T-cell (primary cell): ENCODE measurements at regions not wholly inside any gene's neighbourhood (a gene's known extent, or its start where the extent isn't known, plus 50 kb on each side); places are given as distances from the start of the nearest gene placed in this dataset.

Experiments
- ATAC-seq, 4 experiments: fragments of 200-7000 bp in 3 of 4; fragments of 150-1000 bp in 1 of 4; cut with Tn5 transposase; replicated peaks in 1 of 4; 1 replicate in 3 of 4; 2 replicates in 1 of 4; pipeline ENCODE4 v1.10.0; 2021; ENCODE audit warnings: moderate library complexity in 3 of 4, mild to moderate bottlenecking in 2 of 4, moderate number of reproducible peaks in 1 of 4
- CTCF ChIA-PET, 2 donors: fragments of 300-600 bp; sonication (Branson Sonifier 250); formaldehyde crosslinking; loops; one replicate each; lab custom pipeline; 2022; ENCODE audit warnings: antibody characterized with exemption in 2 of 2; lab: Charles Lee
- POLR2A ChIA-PET, 2 donors: fragments of 300-600 bp; sonication (Branson Sonifier 250); formaldehyde crosslinking; loops; one replicate each; lab custom pipeline; 2022; ENCODE audit warnings: antibody characterized with exemption in 2 of 2; lab: Charles Lee
- DNase-seq, 35 experiments: peaks; one replicate each; pipeline versions ENCODE4 v3.0.0 to v3.0.0-alpha.2; 2013 to 2023
- H3K27ac ChIP-seq: one replicate; pipeline ENCODE4 v1.5.1; 2013; ENCODE audit warnings: low read length
- H3K27me3 ChIP-seq, 2 experiments: replicated peaks in 1 of 2; 1 replicate in 1 of 2; 2 replicates in 1 of 2; pipeline versions ENCODE4 v1.6.1 to v1.7.0; 2013; ENCODE audit warnings: low read length in 1 of 2, mixed read lengths in 1 of 2; ENCODE audit not compliant: control insufficient read depth in 2 of 2, insufficient read depth in 2 of 2; ENCODE audit errors: extremely low read depth in 1 of 2
- H3K36me3 ChIP-seq, 2 donors: 1 replicate in 1 of 2; 2 replicates in 1 of 2; pipeline versions ENCODE4 v1.6.1 to v1.7.0; 2013; ENCODE audit warnings: low read length in 1 of 2; ENCODE audit not compliant: control insufficient read depth in 2 of 2, insufficient read depth in 1 of 2; ENCODE audit errors: extremely low read depth in 1 of 2
- H3K4me1 ChIP-seq, 2 experiments: 1 replicate in 1 of 2; 2 replicates in 1 of 2; pipeline versions ENCODE4 v1.6.1 to v1.7.0; 2013; ENCODE audit warnings: low read length in 2 of 2, mixed read lengths in 1 of 2; ENCODE audit not compliant: insufficient read depth in 2 of 2, control insufficient read depth in 1 of 2; ENCODE audit errors: extremely low read depth in 1 of 2
- H3K4me3 ChIP-seq, 2 donors: 1 replicate in 1 of 2; 2 replicates in 1 of 2; pipeline versions ENCODE4 v1.5.1 to v1.7.0; 2013; ENCODE audit warnings: mild to moderate bottlenecking in 2 of 2, low read length in 1 of 2, moderate library complexity in 1 of 2; ENCODE audit not compliant: control insufficient read depth in 1 of 2; ENCODE audit errors: extremely low read depth in 1 of 2
- H3K9me3 ChIP-seq: 2 replicates; pipeline ENCODE4 v1.7.0; 2013
- H3K27ac Mint-ChIP-seq, 2 donors: one replicate each; pipeline ENCODE4 v1.8.0; 2020 to 2021; ENCODE audit warnings: mild to moderate bottlenecking in 2 of 2, mixed read lengths in 2 of 2
- H3K27me3 Mint-ChIP-seq, 2 donors: one replicate each; pipeline ENCODE4 v1.8.0; 2021 to 2022; ENCODE audit warnings: mixed read lengths in 2 of 2
- H3K36me3 Mint-ChIP-seq: one replicate; pipeline ENCODE4 v1.8.0; 2021; ENCODE audit warnings: mixed read lengths
- H3K4me1 Mint-ChIP-seq, 3 donors: one replicate each; pipeline ENCODE4 v1.8.0; 2020 to 2022; ENCODE audit warnings: mixed read lengths in 3 of 3, mild to moderate bottlenecking in 1 of 3
- H3K4me3 Mint-ChIP-seq, 3 donors: one replicate each; pipeline ENCODE4 v1.8.0; 2020 to 2022; ENCODE audit warnings: mild to moderate bottlenecking in 3 of 3, mixed read lengths in 3 of 3, moderate library complexity in 3 of 3
- H3K9me3 Mint-ChIP-seq, 3 donors: one replicate each; pipeline ENCODE4 v1.8.0; 2020 to 2022; ENCODE audit warnings: mixed read lengths in 3 of 3
- WGBS: methylation state at CpG from one replicate; pipeline ENCODE4 v1.1.5; 2013; ENCODE audit warnings: missing lambda C conversion rate; ENCODE audit not compliant: insufficient coverage; 5-methylcytosine and 5-hydroxymethylcytosine counted together

GRCh38 chr18:70423988-70424387 lies 135.1 kb downstream of the SOCS6 start:
- H3K9me3 ChIP-seq, result no peaks in the 10 kb centered on the region
- DNase-seq, result no peak
- no peaks in the 10 kb centered on the region for H3K36me3 Mint-ChIP-seq

GRCh38 chr18:70423120-70423519 lies 134.3 kb downstream of the SOCS6 start:
- Mint-ChIP-seq H3K9me3 (no peaks in the 10 kb centered on the region), H3K36me3 (no peaks in the 10 kb centered on the region), H3K27me3 (peaks cover 0 to 4% of the 10 kb centered on the region in 2 donors), H3K4me3 (no peak overlapping the region), H3K27ac (no peak overlapping the region), H3K4me1 (peaks cover 0 to 5% (median 0%) of the 10 kb centered on the region in 3 donors)
- POLR2A ChIA-PET, result no interaction called here
- DNase-seq, result no peak
- no peaks in the 10 kb centered on the region for H3K9me3 ChIP-seq
- CTCF ChIA-PET, result interaction anchor here (1.1 to 1.2 kb wide), 2 partner anchors 11 to 227 kb away, joined by 3 read pairs; no protein-coding TSS in a partner anchor
- H3K27me3 ChIP-seq, result peaks cover 0 to 4% of the 10 kb centered on the region in 2 experiments
- H3K4me3 ChIP-seq, result no peak overlapping the region
- H3K27ac ChIP-seq, result no peak overlapping the region
- H3K4me1 ChIP-seq, result no peaks in the 10 kb centered on the region
- 53% methylated on average over 5 of the region's 5 CpGs for WGBS
- no peak for ATAC-seq
- no peaks in the 10 kb centered on the region for H3K36me3 ChIP-seq

More at GRCh38 chr18:70423988-70424387, 135.1 kb downstream of the SOCS6 start:
- peaks cover 0 to 4% of the 10 kb centered on the region in 2 experiments for H3K27me3 ChIP-seq
- ChIA-PET POLR2A (interaction anchor here in 1 of 2 donors (0.6 kb wide), 1 partner anchor 8 kb away, joined by 4 read pairs; no protein-coding TSS in a partner anchor), CTCF (interaction anchor here in 1 of 2 donors (0.6 kb wide), 1 partner anchor 26 kb away, joined by 3 read pairs; no protein-coding TSS in a partner anchor)
- no peak overlapping the region for H3K27ac Mint-ChIP-seq
- 80% methylated on average over 2 of the region's 4 CpGs for WGBS
- ATAC-seq, result no peak
- no peaks in the 10 kb centered on the region for H3K4me1 ChIP-seq
- no peaks in the 10 kb centered on the region for H3K36me3 ChIP-seq
- no peak overlapping the region for H3K27ac ChIP-seq
- H3K4me3 Mint-ChIP-seq, result no peak overlapping the region
- H3K4me1 Mint-ChIP-seq, result peaks cover 0 to 5% (median 0%) of the 10 kb centered on the region in 3 donors
- H3K9me3 Mint-ChIP-seq, result no peaks in the 10 kb centered on the region
- no peaks in the 10 kb centered on the region for H3K27me3 Mint-ChIP-seq
- H3K4me3 ChIP-seq, result no peak overlapping the region

GRCh38 chr18:70422391-70422965 lies 133.6 kb downstream of the SOCS6 start:
- no CpG with 5 or more reads among the region's 1 CpG for WGBS
- Mint-ChIP-seq H3K27me3 (peaks cover 0 to 4% of the 10 kb centered on the region in 2 donors), H3K36me3 (no peaks in the 10 kb centered on the region), H3K4me1 (peaks cover 0 to 5% (median 0%) of the 10 kb centered on the region in 3 donors), H3K4me3 (no peak overlapping the region), H3K27ac (no peak overlapping the region), H3K9me3 (no peaks in the 10 kb centered on the region)
- H3K27ac ChIP-seq, result no peak overlapping the region
- peaks cover 0 to 4% of the 10 kb centered on the region in 2 experiments for H3K27me3 ChIP-seq
- no peak for ATAC-seq
- no peak for DNase-seq
- H3K9me3 ChIP-seq, result no peaks in the 10 kb centered on the region
- H3K4me3 ChIP-seq, result no peak overlapping the region
- ChIA-PET POLR2A (no interaction called here), CTCF (interaction anchor here (1.1 to 1.2 kb wide), 2 partner anchors 12 to 227 kb away, joined by 3 read pairs; no protein-coding TSS in a partner anchor)
- H3K36me3 ChIP-seq, result no peaks in the 10 kb centered on the region
- no peaks in the 10 kb centered on the region for H3K4me1 ChIP-seq

GRCh38 chr18:70421471-70422390 lies 132.9 kb downstream of the SOCS6 start:
- Mint-ChIP-seq H3K27ac (no peak overlapping the region), H3K27me3 (peaks cover 0 to 4% of the 10 kb centered on the region in 2 donors), H3K4me3 (no peak overlapping the region), H3K36me3 (no peaks in the 10 kb centered on the region), H3K4me1 (peaks cover 0 to 5% (median 0%) of the 10 kb centered on the region in 3 donors), H3K9me3 (no peaks in the 10 kb centered on the region)
- peak in 2 of 35 experiments; percentile 3 to 39 for DNase-seq
- ChIA-PET POLR2A (no interaction called here), CTCF (interaction anchor here (0.5 to 1.2 kb wide), 4 partner anchors 12 to 1252 kb away, joined by 3 to 6 read pairs (median 3); no protein-coding TSS in a partner anchor)
- H3K27me3 ChIP-seq, result no peaks in the 10 kb centered on the region
- WGBS, result 100% methylated on average over 1 of the region's 8 CpGs
- no peaks in the 10 kb centered on the region for H3K9me3 ChIP-seq
- ATAC-seq, result no peak
- no peaks in the 10 kb centered on the region for H3K36me3 ChIP-seq
- no peak overlapping the region for H3K27ac ChIP-seq
- no peak overlapping the region for H3K4me3 ChIP-seq
- H3K4me1 ChIP-seq, result no peaks in the 10 kb centered on the region

GRCh38 chr18:70420146-70420898 lies 131.5 kb downstream of the SOCS6 start:
- H3K27ac ChIP-seq, result no peak overlapping the region
- H3K36me3 ChIP-seq, result no peaks in the 10 kb centered on the region
- no peaks in the 10 kb centered on the region for H3K4me1 ChIP-seq
- H3K4me3 ChIP-seq, result no peak overlapping the region
- no peaks in the 10 kb centered on the region for H3K9me3 Mint-ChIP-seq
- CTCF ChIA-PET, result no interaction called here
- H3K4me3 Mint-ChIP-seq, result no peak overlapping the region
- no peaks in the 10 kb centered on the region for H3K27me3 ChIP-seq
- DNase-seq (no peak), ATAC-seq (no peak)
- no peaks in the 10 kb centered on the region for H3K36me3 Mint-ChIP-seq
- H3K4me1 Mint-ChIP-seq, result peaks cover 0 to 5% (median 0%) of the 10 kb centered on the region in 3 donors
- POLR2A ChIA-PET, result no interaction called here
- H3K27ac Mint-ChIP-seq, result no peak overlapping the region
- no peaks in the 10 kb centered on the region for H3K9me3 ChIP-seq
- WGBS, result no CpG with 5 or more reads among the region's 4 CpGs
- H3K27me3 Mint-ChIP-seq, result peaks cover 0 to 8% of the 10 kb centered on the region in 2 donors

GRCh38 chr18:70419526-70419925 lies 130.7 kb downstream of the SOCS6 start:
- DNase-seq, result no peak
- Mint-ChIP-seq H3K27me3 (peaks cover 0 to 8% of the 10 kb centered on the region in 2 donors), H3K9me3 (no peaks in the 10 kb centered on the region), H3K36me3 (no peaks in the 10 kb centered on the region), H3K4me1 (peaks cover 0 to 5% (median 0%) of the 10 kb centered on the region in 3 donors), H3K27ac (no peak overlapping the region), H3K4me3 (no peak overlapping the region)
- H3K36me3 ChIP-seq, result no peaks in the 10 kb centered on the region
- no peak overlapping the region for H3K27ac ChIP-seq
- ATAC-seq, result no peak
- H3K9me3 ChIP-seq, result no peaks in the 10 kb centered on the region
- WGBS, result no CpG with 5 or more reads among the region's 3 CpGs
- H3K4me1 ChIP-seq, result no peaks in the 10 kb centered on the region
- H3K27me3 ChIP-seq, result no peaks in the 10 kb centered on the region
- no peak overlapping the region for H3K4me3 ChIP-seq
- ChIA-PET POLR2A (no interaction called here), CTCF (no interaction called here)
